Fibroblast of mammary gland (primary cell): ENCODE measurements at regions not wholly inside any gene's neighbourhood (a gene's known extent, or its start where the extent isn't known, plus 50 kb on each side); places are given as distances from the start of the nearest gene placed in this dataset.

Experiments used
- DNase-seq: peaks from one replicate; pipeline ENCODE4 v3.0.0-alpha.2; 2010; ENCODE audit warnings: low read depth
- H3K4me3 ChIP-seq: 2 replicates; pipeline ENCODE4 v1.5.1; 2011; ENCODE audit warnings: low read depth, mild to moderate bottlenecking, low read length, moderate library complexity; ENCODE audit not compliant: control insufficient read depth
- TF ChIP-seq, protein P1 (sequence below): conservative IDR thresholded peaks from 2 replicates; pipeline ENCODE4 v1.5.1; 2011; ENCODE audit warnings: low read depth, low read length, inconsistent platforms; ENCODE audit not compliant: control insufficient read depth, insufficient read depth

DNA sequence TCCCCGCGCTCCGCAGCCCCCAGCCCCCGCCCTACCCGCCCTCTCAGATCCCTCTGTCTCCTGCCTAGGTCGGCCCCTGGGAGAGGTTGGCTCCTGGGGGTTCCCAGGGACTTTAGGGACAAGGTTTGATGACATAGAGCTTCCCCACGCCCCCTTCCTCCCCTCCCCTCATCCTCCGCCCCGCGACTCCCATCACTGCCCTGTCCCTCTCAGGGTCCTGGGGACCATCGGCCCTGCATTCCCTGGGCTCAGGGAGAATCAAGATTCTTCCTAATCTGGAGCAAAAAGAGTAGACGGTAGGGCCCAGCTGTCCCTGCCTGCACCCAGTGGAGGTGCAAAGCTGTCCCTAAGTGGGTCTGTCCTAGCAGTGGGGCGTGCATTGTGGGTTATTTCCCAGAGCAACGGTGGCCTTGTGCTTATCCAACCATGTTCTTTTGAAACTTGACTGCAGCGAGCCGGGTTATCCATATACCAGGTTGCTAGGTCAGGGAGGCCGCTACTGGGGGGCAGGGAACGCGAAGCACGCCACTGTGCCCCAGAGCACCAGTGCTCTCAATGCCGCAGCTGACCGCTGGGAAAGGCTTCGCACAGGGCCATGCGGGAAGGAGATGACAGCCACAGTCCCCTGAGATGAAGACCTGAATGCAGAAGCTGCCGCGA, 124.4 kb upstream of the PRMT8 start:
- no peak overlapping the region for H3K4me3 ChIP-seq
- no peak for DNase-seq
- TF ChIP-seq, protein P1, sequence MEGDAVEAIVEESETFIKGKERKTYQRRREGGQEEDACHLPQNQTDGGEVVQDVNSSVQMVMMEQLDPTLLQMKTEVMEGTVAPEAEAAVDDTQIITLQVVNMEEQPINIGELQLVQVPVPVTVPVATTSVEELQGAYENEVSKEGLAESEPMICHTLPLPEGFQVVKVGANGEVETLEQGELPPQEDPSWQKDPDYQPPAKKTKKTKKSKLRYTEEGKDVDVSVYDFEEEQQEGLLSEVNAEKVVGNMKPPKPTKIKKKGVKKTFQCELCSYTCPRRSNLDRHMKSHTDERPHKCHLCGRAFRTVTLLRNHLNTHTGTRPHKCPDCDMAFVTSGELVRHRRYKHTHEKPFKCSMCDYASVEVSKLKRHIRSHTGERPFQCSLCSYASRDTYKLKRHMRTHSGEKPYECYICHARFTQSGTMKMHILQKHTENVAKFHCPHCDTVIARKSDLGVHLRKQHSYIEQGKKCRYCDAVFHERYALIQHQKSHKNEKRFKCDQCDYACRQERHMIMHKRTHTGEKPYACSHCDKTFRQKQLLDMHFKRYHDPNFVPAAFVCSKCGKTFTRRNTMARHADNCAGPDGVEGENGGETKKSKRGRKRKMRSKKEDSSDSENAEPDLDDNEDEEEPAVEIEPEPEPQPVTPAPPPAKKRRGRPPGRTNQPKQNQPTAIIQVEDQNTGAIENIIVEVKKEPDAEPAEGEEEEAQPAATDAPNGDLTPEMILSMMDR: no peak

DNA sequence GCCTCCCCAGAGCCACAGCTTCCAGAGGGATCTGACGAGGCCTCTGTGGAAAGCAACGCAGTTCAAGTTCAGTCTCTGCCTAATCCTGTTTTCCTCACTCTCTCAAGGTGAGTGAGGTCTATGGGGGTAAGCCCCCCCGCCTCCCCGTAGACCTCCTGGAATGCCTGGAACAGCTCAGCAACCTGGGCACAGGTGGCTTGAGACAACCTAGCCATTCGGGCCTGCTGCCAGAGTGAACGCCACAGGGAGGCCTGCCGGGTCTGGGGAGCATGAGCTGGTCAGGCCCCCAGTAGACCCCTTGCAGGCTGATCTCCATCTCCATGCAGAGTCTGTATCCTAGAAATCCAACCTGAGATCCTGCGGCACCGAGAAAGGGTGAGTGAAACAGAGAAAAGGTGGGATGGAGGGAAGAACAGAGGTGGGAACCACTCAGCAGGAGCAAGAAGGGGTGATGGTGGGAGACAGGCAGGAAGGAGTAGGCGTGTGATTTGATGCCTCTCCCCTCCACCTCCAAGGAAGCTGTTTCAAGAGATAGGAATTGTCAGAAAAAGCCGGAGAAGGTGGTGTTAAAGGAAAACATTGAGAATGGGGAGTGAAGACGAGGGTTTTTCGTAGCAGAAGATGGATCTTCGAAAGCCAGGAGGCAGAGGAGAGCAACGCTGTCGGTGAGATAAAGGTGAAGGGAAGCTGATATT, 123.1 kb upstream of the PRMT8 start:
- TF ChIP-seq, protein P1: no peak
- DNase-seq: no peak
- no peak overlapping the region for H3K4me3 ChIP-seq

DNA sequence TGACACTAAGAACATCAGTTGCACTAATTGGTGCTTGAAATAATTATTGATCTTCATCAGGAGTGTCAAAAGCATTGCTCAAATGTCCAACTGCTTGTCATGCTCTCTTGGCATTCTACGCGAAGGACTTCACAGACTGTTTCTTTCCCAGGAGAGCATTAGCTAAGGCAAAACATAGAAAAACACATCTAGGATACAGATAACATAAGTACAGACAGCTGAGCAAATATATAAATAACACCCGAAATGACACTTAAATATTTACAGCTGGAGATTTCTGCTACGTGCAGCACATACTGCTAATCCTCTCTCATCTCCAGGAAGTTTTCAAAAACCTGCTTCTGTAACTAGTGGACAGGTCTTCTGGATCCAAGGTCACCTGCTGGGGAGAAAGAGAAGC, 120.0 kb upstream of the PRMT8 start:
- TF ChIP-seq, protein P1: no peak
- DNase-seq: no peak
- no peak overlapping the region for H3K4me3 ChIP-seq

DNA sequence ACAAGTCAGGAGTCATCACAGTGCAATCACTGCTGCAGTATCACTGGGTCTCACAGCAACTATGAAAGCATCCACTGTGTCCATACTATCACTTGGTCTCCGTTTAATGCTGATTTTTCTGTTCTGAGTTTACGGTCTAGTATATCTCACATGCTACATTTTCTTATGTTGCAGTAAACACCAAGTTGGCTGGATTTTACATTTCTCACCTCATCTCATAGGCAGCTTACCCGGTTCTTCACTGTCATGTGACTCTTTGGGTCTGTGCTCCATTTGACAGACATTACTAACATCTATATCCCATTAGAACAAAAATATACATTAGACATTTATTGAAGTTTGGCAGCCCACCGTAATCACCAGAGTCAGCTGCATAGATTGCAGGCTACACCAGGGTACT, 115.7 kb upstream of the PRMT8 start:
- no peak overlapping the region for H3K4me3 ChIP-seq
- TF ChIP-seq, protein P1: no peak
- DNase-seq: no peak

DNA sequence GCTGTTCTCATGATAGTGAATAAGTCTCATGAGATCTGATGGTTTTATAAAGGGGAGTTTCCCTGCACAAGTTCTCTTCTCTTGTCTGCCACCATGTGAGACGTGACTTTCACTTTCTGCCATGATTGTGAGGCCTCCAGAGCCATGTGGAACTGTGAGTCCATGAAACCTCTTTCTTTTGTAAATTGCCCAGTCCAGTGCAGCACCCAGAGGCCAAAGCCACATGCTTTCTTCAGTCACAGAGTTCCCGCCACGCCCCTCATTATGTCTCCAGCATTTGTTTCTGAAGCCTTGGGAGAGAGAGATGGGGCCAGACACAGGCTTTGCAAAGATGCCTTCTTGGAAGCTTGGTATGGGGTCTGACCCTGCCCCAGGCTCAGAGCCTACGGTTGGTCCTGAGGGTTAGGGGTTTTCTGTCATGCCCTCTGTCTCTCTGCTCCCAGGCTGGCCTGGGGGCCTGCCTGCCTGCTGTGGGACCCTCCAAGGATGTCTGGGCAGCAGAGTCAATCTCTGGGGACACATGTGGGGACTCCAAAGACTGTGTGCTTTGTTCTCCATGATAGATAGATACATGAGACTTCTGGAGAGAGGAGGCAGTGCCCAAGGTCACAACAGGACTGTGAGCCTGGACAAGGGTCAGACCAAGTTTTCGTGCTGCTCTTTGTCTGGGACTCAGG, 114.1 kb upstream of the PRMT8 start:
- H3K4me3 ChIP-seq: no peak overlapping the region
- no peak for DNase-seq
- TF ChIP-seq, protein P1: no peak

DNA sequence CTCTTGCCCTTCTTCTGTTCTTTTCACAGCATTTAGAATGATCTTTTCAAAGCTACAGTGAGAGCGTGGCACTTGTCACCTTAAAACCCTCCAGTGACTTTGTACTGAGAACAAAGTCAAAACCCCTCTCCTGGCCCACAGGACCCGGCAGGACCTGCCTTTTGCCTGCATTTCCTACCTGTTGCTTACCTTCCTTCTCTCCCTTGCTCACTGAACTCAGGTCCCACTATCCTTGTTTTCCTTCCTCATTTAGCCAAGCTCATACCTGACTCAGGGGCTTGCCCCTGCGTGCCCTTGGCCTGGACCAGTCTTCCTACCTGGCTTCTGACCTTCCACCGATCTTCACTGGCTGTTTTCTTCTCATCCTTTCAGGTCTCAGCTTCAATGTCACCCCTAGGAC, 112.3 kb upstream of the PRMT8 start:
- DNase-seq: no peak
- TF ChIP-seq, protein P1: no peak
- no peak overlapping the region for H3K4me3 ChIP-seq
